HepG2 (cell line): ENCODE measurements at regions not wholly inside any gene's neighbourhood (a gene's known extent, or its start where the extent isn't known, plus 50 kb on each side); places are given as distances from the start of the nearest gene placed in this dataset.

ENCODE experiments used
- ATAC-seq: fragments of 200-7000 bp; cut with Tn5 transposase; 3 replicates; pipeline ENCODE4 v1.9.1; 2020; ENCODE audit warnings: mild to moderate bottlenecking, moderate library complexity
- BruUV-seq: library from RNA; stranded (reverse); fragments of 400-500 nt; replicated peaks from 2 replicates; lab custom pipeline; 2021; lab: Mats Ljungman, UMichigan
- CTCF ChIA-PET: fragments of 300-600 bp; formaldehyde crosslinking; extraction: SDS; loops from one replicate; lab custom pipeline; 2021; ENCODE audit warnings: low total read pairs, inconsistent platforms, low intra/inter-chr PET ratio; lab: Yijun Ruan, JAX
- POLR2A ChIA-PET: fragments of 350-600 bp; sonication (Branson Sonifier 250); formaldehyde crosslinking; loops from one replicate; lab custom pipeline; 2020; ENCODE audit warnings: antibody characterized with exemption, inconsistent platforms; lab: Yijun Ruan, JAX
- DNase-seq: peaks from one replicate; pipeline ENCODE4 v3.0.0-alpha.2; 2015; ENCODE audit warnings: low spot score
- FAIRE-seq: peaks from 3 replicates; lab custom pipeline; 2011; peaks lifted over from hg19 to GRCh38; lab: Jason Lieb, UNC
- H2AFZ ChIP-seq: one replicate; pipeline ENCODE4 v1.6.1; 2011; ENCODE audit warnings: low read length, inconsistent platforms
- H3K27ac ChIP-seq: fragments of 300-600 bp; 3 replicates; pipeline ENCODE4 v1.8.0; 2011; ENCODE audit warnings: mixed run types, mild to moderate bottlenecking, mixed read lengths, low read length, inconsistent platforms; ENCODE audit not compliant: insufficient read depth; ENCODE audit errors: extremely low read length
- H3K27me3 ChIP-seq, 2 experiments: fragments of 200-600 bp in 1 of 2; 2 replicates in 1 of 2; 3 replicates in 1 of 2; pipeline versions ENCODE4 v1.6.0 to v1.8.0; 2011; ENCODE audit warnings: low read length in 2 of 2, mild to moderate bottlenecking in 2 of 2, moderate library complexity in 2 of 2, inconsistent platforms in 1 of 2; ENCODE audit not compliant: insufficient read depth in 2 of 2, control insufficient read depth in 1 of 2
- H3K36me3 ChIP-seq, 2 experiments: fragments of 200-600 bp in 1 of 2; replicated peaks in 1 of 2; 2 replicates in 1 of 2; 3 replicates in 1 of 2; pipeline versions ENCODE4 v1.5.1 to v1.8.0; 2011; ENCODE audit warnings: low read length in 2 of 2, inconsistent platforms in 1 of 2; ENCODE audit not compliant: insufficient read depth in 2 of 2, control insufficient read depth in 1 of 2
- H3K4me1 ChIP-seq: 2 replicates; pipeline ENCODE4 v1.5.1; 2012; ENCODE audit warnings: low read length, inconsistent platforms; ENCODE audit not compliant: insufficient read depth
- H3K4me2 ChIP-seq: 2 replicates; pipeline ENCODE4 v1.6.0; 2011; ENCODE audit warnings: low read depth, low read length, inconsistent platforms
- H3K4me3 ChIP-seq, 3 experiments: fragments of 200-600 bp in 1 of 3; sonication (generic), shearing (Covaris generic) in 1 of 3; replicated peaks in 1 of 3; 2 replicates each; pipeline ENCODE4 v1.5.1; 2011 to 2016; ENCODE audit warnings: low read length in 3 of 3, inconsistent platforms in 2 of 3, low read depth in 2 of 3, mild to moderate bottlenecking in 2 of 3, control low read depth in 1 of 3, mixed read lengths in 1 of 3; ENCODE audit not compliant: insufficient read depth in 1 of 3
- H3K79me2 ChIP-seq: one replicate; pipeline ENCODE4 v1.6.1; 2011; ENCODE audit warnings: low read length, inconsistent platforms; ENCODE audit not compliant: insufficient read depth
- H3K9ac ChIP-seq: 2 replicates; pipeline ENCODE4 v1.6.0; 2011; ENCODE audit warnings: mild to moderate bottlenecking, low read depth, low read length, inconsistent platforms; ENCODE audit not compliant: insufficient read depth
- H3K9me3 ChIP-seq: 2 replicates; pipeline ENCODE4 v1.5.1; 2012; ENCODE audit warnings: mild to moderate bottlenecking, low read length
- H4K20me1 ChIP-seq: 2 replicates; pipeline ENCODE4 v1.6.0; 2011; ENCODE audit warnings: inconsistent platforms, mild to moderate bottlenecking, low read length, moderate library complexity; ENCODE audit not compliant: insufficient read depth
- AGO1 ChIP-seq: fragments of 200-400 bp; formaldehyde crosslinking; IDR thresholded peaks from 2 replicates; pipeline ENCODE4 v1.6.1; 2017; ENCODE audit warnings: mild to moderate bottlenecking, low read depth, low read length, moderate library complexity; ENCODE audit not compliant: poor library complexity, severe bottlenecking
- CENPX ChIP-seq: sonication (generic); formaldehyde crosslinking; IDR thresholded peaks from 2 replicates; pipeline ENCODE4 v1.9.0; 2021; ENCODE audit warnings: mild to moderate bottlenecking, missing genetic modification reagents, moderate library complexity
- EHMT2 ChIP-seq: fragments of 200-600 bp; sonication (generic); IDR thresholded peaks from 2 replicates; pipeline ENCODE4 v1.7.0; 2017; ENCODE audit warnings: antibody characterized with exemption, low read depth, low read length, borderline replicate concordance
- ISL2 ChIP-seq: sonication (generic); formaldehyde crosslinking; IDR thresholded peaks from 2 replicates; pipeline ENCODE4 v1.5.0; 2020; ENCODE audit warnings: missing genetic modification reagents
- TRIM22 ChIP-seq: fragments of 450-650 bp; IDR thresholded peaks from 2 replicates; pipeline ENCODE4 v1.6.1; 2017
- ZC3H13 ChIP-seq: sonication (generic); formaldehyde crosslinking; IDR thresholded peaks from 2 replicates; pipeline ENCODE4 v1.8.1; 2023; ENCODE audit warnings: mild to moderate bottlenecking, missing genetic modification reagents, moderate library complexity
- ZNF598 ChIP-seq: sonication (generic); formaldehyde crosslinking; IDR thresholded peaks from 2 replicates; pipeline ENCODE4 v1.5.1; 2020; ENCODE audit warnings: mild to moderate bottlenecking, missing genetic modification reagents, borderline replicate concordance
- ZSCAN31 ChIP-seq: sonication (generic); formaldehyde crosslinking; IDR thresholded peaks from 2 replicates; pipeline ENCODE4 v1.5.0; 2020; ENCODE audit warnings: low read depth, mild to moderate bottlenecking, missing genetic modification reagents
- WGBS: methylation state at CpG from one replicate; pipeline ENCODE4 v1.1.6; 2017; ENCODE audit warnings: low lambda C conversion rate; 5-methylcytosine and 5-hydroxymethylcytosine counted together
- in situ Hi-C: cut with HindIII; loops from 2 replicates; pipeline ENCODE4 v1.10.0; 2017; ENCODE audit warnings: low pct_unique_long_range_greater_than_20kb; ENCODE audit not compliant: extremely low pct_ligation_motif_present
- intact Hi-C: fragments of 100-400 bp; cut with micrococcal nuclease; formaldehyde crosslinking; loops from one replicate; pipeline ENCODE4 v1.10.0; 2022; ENCODE audit not compliant: unreplicated experiment

- peaks cover 42% of the 10 kb centered on the region for H3K4me1 ChIP-seq
- no peak for ATAC-seq
- ChIA-PET POLR2A (interaction anchor here (1.8 kb wide), 1 partner anchor 146 kb away, joined by 9 read pairs; the partner anchor contains the start of gene ID2), CTCF (no interaction called here)
- DNase-seq: no peak
- peaks cover 7 to 46% of the 10 kb centered on the region in 2 experiments for H3K27me3 ChIP-seq
- BruUV-seq: no TSS peak
- H2AFZ ChIP-seq: no peak overlapping the region
- H3K27ac ChIP-seq: no peak overlapping the region
- H3K9ac ChIP-seq: no peak overlapping the region
- H3K79me2 ChIP-seq: no peaks in the 10 kb centered on the region
- H3K4me2 ChIP-seq: peak overlapping the region; percentile 72
- 63% methylated on average over 18 of the region's 19 CpGs for WGBS
- TF ChIP-seq ZNF598: no peak
- no peak for TF ChIP-seq AGO1
- no peak for TF ChIP-seq EHMT2
- TF ChIP-seq ISL2 (CRISPR knock-in tag): no peak
- no peak for TF ChIP-seq ZC3H13 (CRISPR knock-in tag)
- no peak for TF ChIP-seq TRIM22
- TF ChIP-seq CENPX (CRISPR knock-in tag): no peak
- TF ChIP-seq ZSCAN31: no peak
- TF ChIP-seq, all 625 proteins: peak for 0
- H3K9me3 ChIP-seq: peaks cover 13% of the 10 kb centered on the region
- 0 out of 6 replicates have a peak overlapping the region, but pooled peaks of 1 of the 3 experiments have one; percentile 56 for H3K4me3 ChIP-seq
- intact Hi-C loops (loop anchor here (2.0 kb wide), 1 partner anchor 37 kb away; no protein-coding TSS in a partner anchor), in situ Hi-C loops (no loop called here)
- H4K20me1 ChIP-seq: no peaks in the 10 kb centered on the region
- FAIRE-seq: no peak
- H3K36me3 ChIP-seq: no peaks in the 10 kb centered on the region
Measured at GRCh38 chr2:8535821-8536685, 145.8 kb upstream of the ID2 start.
